SHP77 (cell line): ENCODE measurements at regions not wholly inside any gene's neighbourhood (a gene's known extent, or its start where the extent isn't known, plus 50 kb on each side); places are given as distances from the start of the nearest gene placed in this dataset.

Experiments
- DNase-seq, 2 experiments: peaks; one replicate each; lab custom pipeline; 2025; lab: John Stamatoyannopoulos, UW

GRCh38 chr2:145593280-145593679 is 1073.4 kb upstream of the ZEB2 start:
- DNase-seq = no peak

GRCh38 chr2:145592361-145592760 is 1072.4 kb upstream of the ZEB2 start:
- DNase-seq = no peak

- DNase-seq = no peak
These were observed 1071.3 kb upstream of the ZEB2 start for GRCh38 chr2:145591109-145591809.

GRCh38 chr2:145587922-145588321 is 1068.0 kb upstream of the ZEB2 start:
- DNase-seq = no peak

GRCh38 chr2:145584353-145584752 is 1064.4 kb upstream of the ZEB2 start:
- DNase-seq = no peak

- DNase-seq = no peak
These were observed 1053.7 kb upstream of the ZEB2 start for GRCh38 chr2:145573608-145574007.

- DNase-seq = no peak
These were observed 1052.3 kb upstream of the ZEB2 start for GRCh38 chr2:145572238-145572637.

- DNase-seq = no peak
These were observed 1049.2 kb upstream of the ZEB2 start for GRCh38 chr2:145569108-145569507.

- DNase-seq = peak; percentile 52 to 60
These were observed 1044.1 kb upstream of the ZEB2 start for GRCh38 chr2:145563741-145564615.

- DNase-seq = no peak
These were observed 1041.2 kb upstream of the ZEB2 start for GRCh38 chr2:145561152-145561551.

GRCh38 chr2:145558617-145559350 is 1038.9 kb upstream of the ZEB2 start:
- no peak for DNase-seq

- DNase-seq = no peak
These were observed 1035.4 kb upstream of the ZEB2 start for GRCh38 chr2:145555360-145555759.

- no peak for DNase-seq
These were observed 1031.8 kb upstream of the ZEB2 start for GRCh38 chr2:145551686-145552085.

- DNase-seq = no peak
These were observed 1028.6 kb upstream of the ZEB2 start for GRCh38 chr2:145548479-145548878.

- no peak for DNase-seq
These were observed 1027.7 kb upstream of the ZEB2 start for GRCh38 chr2:145547620-145548019.

GRCh38 chr2:145546091-145546490 is 1026.2 kb upstream of the ZEB2 start:
- DNase-seq = no peak

- DNase-seq = no peak
These were observed 1023.9 kb upstream of the ZEB2 start for GRCh38 chr2:145543856-145544255.

GRCh38 chr2:145543155-145543554 is 1023.2 kb upstream of the ZEB2 start:
- DNase-seq = no peak

- no peak for DNase-seq
These were observed 1021.1 kb upstream of the ZEB2 start for GRCh38 chr2:145541028-145541427.

GRCh38 chr2:145538661-145539350 is 1018.9 kb upstream of the ZEB2 start:
- no peak for DNase-seq

- no peak for DNase-seq
These were observed 1010.7 kb upstream of the ZEB2 start for GRCh38 chr2:145530653-145531052.

GRCh38 chr2:145524836-145525235 is 1004.9 kb upstream of the ZEB2 start:
- no peak for DNase-seq
